H1 (cell line): ENCODE measurements at regions not wholly inside any gene's neighbourhood (a gene's known extent, or its start where the extent isn't known, plus 50 kb on each side); places are given as distances from the start of the nearest gene placed in this dataset.

Source experiments
- CTCF ChIA-PET: fragments of 300-600 bp; sonication (Branson Sonifier 250); formaldehyde crosslinking; loops from one replicate; lab custom pipeline; 2021; ENCODE audit not compliant: partially characterized antibody; lab: Charles Lee
- POLR2A ChIA-PET: fragments of 300-600 bp; sonication (Branson Sonifier 250); formaldehyde crosslinking; loops from one replicate; lab custom pipeline; 2021; ENCODE audit warnings: inconsistent platforms; ENCODE audit not compliant: partially characterized antibody; lab: Charles Lee
- DNase-seq, 2 experiments: peaks; one replicate each; pipeline versions ENCODE4 v3.0.0 to v3.0.0-alpha.2; 2010 to 2022; ENCODE audit warnings: low spot score in 2 of 2, low read depth in 1 of 2, mixed read lengths in 1 of 2
- FAIRE-seq: peaks from 2 replicates; lab custom pipeline; 2011; peaks lifted over from hg19 to GRCh38; lab: Jason Lieb, UNC
- H2AFZ ChIP-seq: 2 replicates; pipeline ENCODE4 v1.8.1; 2012; ENCODE audit warnings: low read length, inconsistent platforms
- H2AK5ac ChIP-seq: 2 replicates; pipeline ENCODE4 v1.6.1; 2013; ENCODE audit warnings: low read depth, low read length
- H2BK120ac ChIP-seq: replicated peaks from 2 replicates; pipeline ENCODE3; 2013; ENCODE audit warnings: low read depth, low read length, inconsistent platforms
- H2BK12ac ChIP-seq: 2 replicates; pipeline ENCODE4 v1.6.1; 2013; ENCODE audit warnings: low read depth, low read length
- H2BK15ac ChIP-seq: 2 replicates; pipeline ENCODE4 v1.6.1; 2013; ENCODE audit warnings: low read length
- H2BK20ac ChIP-seq: 2 replicates; pipeline ENCODE4 v1.6.1; 2013; ENCODE audit warnings: low read length
- H2BK5ac ChIP-seq: 2 replicates; pipeline ENCODE4 v1.6.1; 2013; ENCODE audit warnings: low read depth, low read length
- H3K14ac ChIP-seq: 2 replicates; pipeline ENCODE4 v1.6.1; 2013; ENCODE audit warnings: inconsistent platforms; ENCODE audit not compliant: insufficient read length
- H3K18ac ChIP-seq: 2 replicates; pipeline ENCODE4 v1.6.1; 2013; ENCODE audit warnings: low read length; ENCODE audit errors: extremely low read depth
- H3K23ac ChIP-seq: 2 replicates; pipeline ENCODE4 v1.6.1; 2013; ENCODE audit warnings: inconsistent platforms; ENCODE audit not compliant: insufficient read length
- H3K23me2 ChIP-seq: 2 replicates; pipeline ENCODE4 v1.6.1; 2013; ENCODE audit warnings: low read depth, low read length
- H3K27ac ChIP-seq: 2 replicates; pipeline ENCODE4 v1.6.1; 2011; ENCODE audit warnings: low read depth, low read length, inconsistent platforms
- H3K27me3 ChIP-seq, 4 experiments: replicated peaks in 1 of 4; 1 replicate in 1 of 4; 2 replicates in 3 of 4; pipeline versions ENCODE4 v1.6.1 to v1.8.1; 2011 to 2013; ENCODE audit warnings: low read length in 3 of 4, mild to moderate bottlenecking in 3 of 4, inconsistent platforms in 2 of 4, mixed read lengths in 2 of 4, moderate library complexity in 1 of 4; ENCODE audit not compliant: control insufficient read depth in 3 of 4, insufficient read depth in 3 of 4; ENCODE audit errors: extremely low read depth in 1 of 4
- H3K36me3 ChIP-seq, 4 experiments: 2 replicates each; pipeline versions ENCODE4 v1.6.1 to v1.8.1; 2011 to 2013; ENCODE audit warnings: mild to moderate bottlenecking in 4 of 4, low read length in 3 of 4, moderate library complexity in 2 of 4, control low read depth in 1 of 4, inconsistent platforms in 1 of 4; ENCODE audit not compliant: insufficient read depth in 4 of 4, control insufficient read depth in 2 of 4
- H3K4ac ChIP-seq: replicated peaks from 2 replicates; pipeline ENCODE3; 2013; ENCODE audit warnings: low read length, low read depth, mixed read lengths, inconsistent platforms; ENCODE audit not compliant: insufficient read length
- H3K4me1 ChIP-seq, 4 experiments: replicated peaks in 1 of 4; 1 replicate in 1 of 4; 2 replicates in 3 of 4; pipeline versions ENCODE4 v1.6.1 to v1.8.1; 2011 to 2013; ENCODE audit warnings: low read length in 3 of 4, inconsistent platforms in 2 of 4, mixed read lengths in 1 of 4; ENCODE audit not compliant: insufficient read depth in 4 of 4, control insufficient read depth in 3 of 4
- H3K4me2 ChIP-seq, 2 experiments: 2 replicates each; pipeline versions ENCODE4 v1.6.1 to v1.8.1; 2011 to 2013; ENCODE audit warnings: low read depth in 2 of 2, low read length in 2 of 2, control low read depth in 1 of 2, inconsistent platforms in 1 of 2, mild to moderate bottlenecking in 1 of 2; ENCODE audit not compliant: insufficient read depth in 1 of 2
- H3K4me3 ChIP-seq, 4 experiments: fragments of 200-600, 300-600 bp in 1 of 4; sonication (generic), shearing (Covaris generic), sonication (Bioruptor Twin) in 1 of 4; 2 replicates each; pipeline versions ENCODE4 v1.5.1 to v1.8.1; 2011 to 2016; ENCODE audit warnings: low read length in 4 of 4, low read depth in 3 of 4, control low read depth in 2 of 4, inconsistent platforms in 2 of 4, mild to moderate bottlenecking in 2 of 4, mixed read lengths in 1 of 4, moderate library complexity in 1 of 4; ENCODE audit not compliant: insufficient read depth in 2 of 4; ENCODE audit errors: extremely low read depth in 1 of 4
- H3K56ac ChIP-seq: replicated peaks from 2 replicates; pipeline ENCODE3; 2013; ENCODE audit warnings: low read depth, mild to moderate bottlenecking, mixed read lengths, low read length, inconsistent platforms; ENCODE audit not compliant: insufficient read length
- H3K79me1 ChIP-seq: 2 replicates; pipeline ENCODE4 v1.6.1; 2013; ENCODE audit warnings: low read depth, low read length, control low read depth
- H3K79me2 ChIP-seq, 2 experiments: 2 replicates each; pipeline versions ENCODE4 v1.6.1 to v1.8.1; 2012 to 2013; ENCODE audit warnings: low read length in 2 of 2, mild to moderate bottlenecking in 2 of 2, inconsistent platforms in 1 of 2; ENCODE audit not compliant: insufficient read depth in 2 of 2, control insufficient read depth in 1 of 2
- H3K9ac ChIP-seq, 4 experiments: replicated peaks in 1 of 4; 1 replicate in 1 of 4; 2 replicates in 3 of 4; pipeline versions ENCODE4 v1.6.1 to v1.8.1; 2011 to 2013; ENCODE audit warnings: low read depth in 3 of 4, low read length in 3 of 4, control low read depth in 2 of 4, mild to moderate bottlenecking in 2 of 4, moderate library complexity in 2 of 4, inconsistent platforms in 1 of 4; ENCODE audit errors: extremely low read depth in 1 of 4
- H3K9me3 ChIP-seq, 2 experiments: 2 replicates each; pipeline versions ENCODE4 v1.6.1 to v1.8.1; 2012 to 2013; ENCODE audit warnings: mild to moderate bottlenecking in 2 of 2, moderate library complexity in 2 of 2, control low read depth in 1 of 2, inconsistent platforms in 1 of 2, low read depth in 1 of 2, low read length in 1 of 2, mixed read lengths in 1 of 2; ENCODE audit not compliant: insufficient read depth in 2 of 2
- H4K20me1 ChIP-seq, 2 experiments: replicated peaks in 1 of 2; 2 replicates each; pipeline versions ENCODE3 to v1.8.1; 2011 to 2013; ENCODE audit warnings: inconsistent platforms in 2 of 2, low read length in 2 of 2, mild to moderate bottlenecking in 1 of 2; ENCODE audit not compliant: insufficient read depth in 2 of 2, control insufficient read depth in 1 of 2
- H4K5ac ChIP-seq: 2 replicates; pipeline ENCODE4 v1.6.1; 2013; ENCODE audit warnings: low read length, low read depth, mixed read lengths, inconsistent platforms; ENCODE audit not compliant: insufficient read length
- H4K8ac ChIP-seq: 2 replicates; pipeline ENCODE4 v1.8.0; 2013; ENCODE audit warnings: mild to moderate bottlenecking, moderate library complexity, low read length, inconsistent platforms; ENCODE audit not compliant: insufficient read depth; ENCODE audit errors: extremely low read depth
- H4K91ac ChIP-seq: replicated peaks from 2 replicates; pipeline ENCODE3; 2013; ENCODE audit warnings: low read length, mixed read lengths, inconsistent platforms; ENCODE audit not compliant: insufficient read length
- BCL11A ChIP-seq, 2 experiments: IDR thresholded peaks; one replicate each; pipeline ENCODE4 v1.6.1; 2011; ENCODE audit warnings: low read depth in 2 of 2, low read length in 2 of 2, mild to moderate bottlenecking in 2 of 2
- CHD2 ChIP-seq: IDR thresholded peaks from 2 replicates; pipeline ENCODE4 v1.6.1; 2012; ENCODE audit warnings: low read length, improper control_type of control experiment
- EGR1 ChIP-seq: IDR thresholded peaks from 2 replicates; pipeline ENCODE4 v1.6.1; 2011; ENCODE audit warnings: low read depth, low read length, borderline replicate concordance
- KDM4A ChIP-seq: IDR thresholded peaks from one replicate; pipeline ENCODE4 v1.7.1; 2012; ENCODE audit warnings: low read depth, mild to moderate bottlenecking, moderate library complexity, low read length, inconsistent platforms; ENCODE audit not compliant: severe bottlenecking
- PHF8 ChIP-seq: fragments of 200-600 bp; sonication (generic); conservative IDR thresholded peaks from 2 replicates; pipeline ENCODE4 v1.7.1; 2012; ENCODE audit warnings: low read depth, mild to moderate bottlenecking, inconsistent platforms, low read length, moderate library complexity
- RBBP5 ChIP-seq: IDR thresholded peaks from 2 replicates; pipeline ENCODE4 v1.7.1; 2012; ENCODE audit warnings: low read depth, mild to moderate bottlenecking, inconsistent platforms, low read length, moderate library complexity, borderline replicate concordance
- SIRT6 ChIP-seq: IDR thresholded peaks from one replicate; pipeline ENCODE4 v1.7.1; 2012; ENCODE audit warnings: low read length, inconsistent platforms
- WGBS, 2 experiments: shearing (Covaris generic) in 1 of 2; methylation state at CpG; one replicate each; pipeline versions ENCODE4 v1.1.6 to v1.1.7; 2013 to 2015; ENCODE audit warnings: low lambda C conversion rate in 2 of 2, mixed read lengths in 2 of 2, inconsistent platforms in 1 of 2, low coverage in 1 of 2, missing lambda C conversion rate in 1 of 2; ENCODE audit not compliant: insufficient replicate concordance in 2 of 2, insufficient coverage in 1 of 2, insufficient read length in 1 of 2; ENCODE audit errors: extremely low coverage in 1 of 2, missing lambda C conversion rate in 1 of 2; 5-methylcytosine and 5-hydroxymethylcytosine counted together

DNA sequence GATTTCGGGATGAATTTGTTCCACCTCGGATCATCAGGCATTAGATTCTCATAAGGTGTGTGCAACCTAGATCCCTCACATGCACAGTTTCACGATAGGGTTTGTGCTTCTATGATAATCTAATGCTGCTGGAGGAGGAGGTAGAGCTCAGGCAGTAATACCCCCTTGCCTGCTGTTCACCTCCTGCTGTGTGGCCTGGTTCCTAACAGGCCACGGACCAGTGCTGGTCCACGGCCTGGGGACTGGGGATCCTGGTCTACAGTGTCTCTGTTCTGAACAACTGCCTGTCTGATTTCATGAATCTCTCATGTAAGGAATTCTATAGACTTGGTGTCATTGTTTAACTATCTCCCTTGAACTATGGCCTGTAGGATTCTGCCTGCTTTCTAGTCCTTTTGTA is 269.9 kb downstream of the SPRY1 start:
- H3K23ac ChIP-seq: no peak overlapping the region
- no peak overlapping the region for H2BK15ac ChIP-seq
- no peak overlapping the region for H2BK5ac ChIP-seq
- no peak overlapping the region for H2AFZ ChIP-seq
- H4K91ac ChIP-seq: no peak overlapping the region
- no peak overlapping the region for H2AK5ac ChIP-seq
- H3K9me3 ChIP-seq: peaks cover 6 to 7% of the 10 kb centered on the region in 2 experiments; a peak in 3 of 4 replicates
- no peaks in the 10 kb centered on the region for H3K79me2 ChIP-seq
- peaks cover 0 to 1% (median 0%) of the 10 kb centered on the region in 4 experiments; a peak in 1 of 7 replicates for H3K27me3 ChIP-seq
- POLR2A ChIA-PET: no interaction called here
- FAIRE-seq (no peak), DNase-seq (no peak)
- no peaks in the 10 kb centered on the region for H3K23me2 ChIP-seq
- H3K18ac ChIP-seq: no peak overlapping the region
- no peak overlapping the region for H4K5ac ChIP-seq
- H3K36me3 ChIP-seq: no peaks in the 10 kb centered on the region
- no peak overlapping the region for H3K27ac ChIP-seq
- no peaks in the 10 kb centered on the region for H4K20me1 ChIP-seq
- H3K14ac ChIP-seq: no peak overlapping the region
- H4K8ac ChIP-seq: no peak overlapping the region
- TF ChIP-seq SIRT6 (no peak), EGR1 (no peak), RBBP5 (no peak), KDM4A (no peak), CHD2 (no peak), PHF8 (no peak), BCL11A (IDR thresholded peaks at IDR 0.05; ENCODE audit: low read depth in 2 of 2, low read length in 2 of 2) (no peak)
- TF ChIP-seq, all 59 proteins: peak for 0
- H3K56ac ChIP-seq: no peak overlapping the region
- no peak overlapping the region for H2BK20ac ChIP-seq
- no peaks in the 10 kb centered on the region for H3K4me1 ChIP-seq
- no peak overlapping the region for H3K9ac ChIP-seq
- no peak overlapping the region for H3K4me2 ChIP-seq
- no peak overlapping the region for H3K4ac ChIP-seq
- CTCF ChIA-PET: no interaction called here
- H3K79me1 ChIP-seq: no peaks in the 10 kb centered on the region
- no peak overlapping the region for H2BK12ac ChIP-seq
- no peak overlapping the region for H3K4me3 ChIP-seq
- H2BK120ac ChIP-seq: no peak overlapping the region
- 85% methylated on average over 5 of the region's 5 CpGs; no CpG with 5 or more reads in 1 of the 2 experiments for WGBS, 2 experiments
